ENCODE measurements at regions not wholly inside any gene's neighbourhood (a gene's known extent, or its start where the extent isn't known, plus 50 kb on each side); places are given as distances from the start of the nearest gene placed in this dataset.

- TF ChIP-seq CTCF (IDR thresholded peaks at IDR 0.05), result no peak
- TF ChIP-seq POLR2A (IDR thresholded peaks at IDR 0.05), result no peak
These were observed 118.1 kb downstream of the ENGASE start for GRCh38 chr17:79192503-79193351.
